ENCODE measurements at regions not wholly inside any gene's neighbourhood (a gene's known extent, or its start where the extent isn't known, plus 50 kb on each side); places are given as distances from the start of the nearest gene placed in this dataset.

DNA sequence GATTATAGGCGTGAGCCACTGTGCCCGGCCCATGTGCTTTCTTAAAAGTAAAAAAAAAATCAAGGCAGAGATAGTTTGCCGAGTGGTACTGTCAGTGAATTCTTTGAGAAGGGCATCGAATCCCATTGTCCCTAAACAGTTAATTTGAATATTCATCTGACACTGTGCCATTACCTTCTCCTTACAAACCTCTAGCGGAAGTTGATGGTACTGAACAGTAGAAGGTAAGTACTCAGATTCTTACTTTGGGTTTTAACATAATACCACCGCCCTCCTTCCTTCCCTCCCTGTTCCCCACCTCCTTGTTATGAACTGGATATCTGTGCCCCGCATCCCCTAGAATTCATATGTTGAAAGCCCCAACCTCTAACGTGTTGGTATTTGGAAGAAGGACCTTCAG is 58.2 kb upstream of the CLMP start:
- Histone ChIP-seq H3K9me3 (ENCODE audit: insufficient read depth, low read depth, low read length) (no peaks in the 10 kb centered on the region), H3K4me1 (ENCODE audit: insufficient read depth, low read length) (peaks cover 3% of the 10 kb centered on the region), H3K36me3 (ENCODE audit: insufficient read depth, low read length) (no peaks in the 10 kb centered on the region), H3K79me2 (ENCODE audit: insufficient read depth, low read length) (no peaks in the 10 kb centered on the region), H3K4me3 (ENCODE audit: insufficient read depth, low read depth, low read length) (no peak overlapping the region), H3K27ac (ENCODE audit: low read depth, low read length) (no peak overlapping the region), H3K4me2 (ENCODE audit: low read length) (no peak overlapping the region), H3K9ac (ENCODE audit: low read length) (no peak overlapping the region), H2AFZ (ENCODE audit: low read depth, low read length) (no peak overlapping the region), H4K20me1 (ENCODE audit: insufficient read depth, low read length) (no peaks in the 10 kb centered on the region), H3K27me3 (ENCODE audit: insufficient read depth, low read length) (no peaks in the 10 kb centered on the region)
- DNase-seq (ENCODE audit: low read depth) (no peak), FAIRE-seq (no peak)
- no peaks in the 10 kb centered on the region for H3K36me3 Mint-ChIP-seq (ENCODE audit: low read depth, unreplicated experiment)
- no peak for TF ChIP-seq EZH2 (IDR thresholded peaks at IDR 0.05; ENCODE audit: insufficient read depth, low read length)
- TF ChIP-seq, protein P1, sequence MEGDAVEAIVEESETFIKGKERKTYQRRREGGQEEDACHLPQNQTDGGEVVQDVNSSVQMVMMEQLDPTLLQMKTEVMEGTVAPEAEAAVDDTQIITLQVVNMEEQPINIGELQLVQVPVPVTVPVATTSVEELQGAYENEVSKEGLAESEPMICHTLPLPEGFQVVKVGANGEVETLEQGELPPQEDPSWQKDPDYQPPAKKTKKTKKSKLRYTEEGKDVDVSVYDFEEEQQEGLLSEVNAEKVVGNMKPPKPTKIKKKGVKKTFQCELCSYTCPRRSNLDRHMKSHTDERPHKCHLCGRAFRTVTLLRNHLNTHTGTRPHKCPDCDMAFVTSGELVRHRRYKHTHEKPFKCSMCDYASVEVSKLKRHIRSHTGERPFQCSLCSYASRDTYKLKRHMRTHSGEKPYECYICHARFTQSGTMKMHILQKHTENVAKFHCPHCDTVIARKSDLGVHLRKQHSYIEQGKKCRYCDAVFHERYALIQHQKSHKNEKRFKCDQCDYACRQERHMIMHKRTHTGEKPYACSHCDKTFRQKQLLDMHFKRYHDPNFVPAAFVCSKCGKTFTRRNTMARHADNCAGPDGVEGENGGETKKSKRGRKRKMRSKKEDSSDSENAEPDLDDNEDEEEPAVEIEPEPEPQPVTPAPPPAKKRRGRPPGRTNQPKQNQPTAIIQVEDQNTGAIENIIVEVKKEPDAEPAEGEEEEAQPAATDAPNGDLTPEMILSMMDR (IDR thresholded peaks at IDR 0.05; ENCODE audit: insufficient read depth, low read depth, low read length): no peak
- peaks cover 8% of the 10 kb centered on the region for H3K27me3 Mint-ChIP-seq (ENCODE audit: low read depth, unreplicated experiment)
- no peak overlapping the region for H3K4me3 Mint-ChIP-seq (ENCODE audit: unreplicated experiment)
- H3K27ac Mint-ChIP-seq (ENCODE audit: unreplicated experiment): no peak overlapping the region
- peaks cover 20% of the 10 kb centered on the region for H3K4me1 Mint-ChIP-seq (ENCODE audit: low read depth, unreplicated experiment)
- peaks cover 4% of the 10 kb centered on the region for H3K9me3 Mint-ChIP-seq (ENCODE audit: unreplicated experiment)

- Histone ChIP-seq H3K4me3 (ENCODE audit: insufficient read depth, low read depth, low read length) (no peak overlapping the region), H3K4me1 (ENCODE audit: insufficient read depth, low read length) (peaks cover 3% of the 10 kb centered on the region), H2AFZ (ENCODE audit: low read depth, low read length) (no peak overlapping the region), H3K9me3 (ENCODE audit: insufficient read depth, low read depth, low read length) (no peaks in the 10 kb centered on the region), H3K4me2 (ENCODE audit: low read length) (no peak overlapping the region), H3K36me3 (ENCODE audit: insufficient read depth, low read length) (no peaks in the 10 kb centered on the region), H3K9ac (ENCODE audit: low read length) (no peak overlapping the region), H4K20me1 (ENCODE audit: insufficient read depth, low read length) (no peaks in the 10 kb centered on the region), H3K27ac (ENCODE audit: low read depth, low read length) (no peak overlapping the region), H3K79me2 (ENCODE audit: insufficient read depth, low read length) (no peaks in the 10 kb centered on the region), H3K27me3 (ENCODE audit: insufficient read depth, low read length) (no peaks in the 10 kb centered on the region)
- Mint-ChIP-seq H3K4me3 (ENCODE audit: unreplicated experiment) (no peak overlapping the region), H3K27ac (ENCODE audit: unreplicated experiment) (no peak overlapping the region), H3K4me1 (ENCODE audit: low read depth, unreplicated experiment) (peaks cover 20% of the 10 kb centered on the region), H3K36me3 (ENCODE audit: low read depth, unreplicated experiment) (no peaks in the 10 kb centered on the region), H3K9me3 (ENCODE audit: unreplicated experiment) (peaks cover 2% of the 10 kb centered on the region), H3K27me3 (ENCODE audit: low read depth, unreplicated experiment) (peaks cover 8% of the 10 kb centered on the region)
- peak; percentile 22 for DNase-seq (ENCODE audit: low read depth)
- no peak for TF ChIP-seq EZH2 (IDR thresholded peaks at IDR 0.05; ENCODE audit: insufficient read depth, low read length)
- TF ChIP-seq, protein P1 (IDR thresholded peaks at IDR 0.05; ENCODE audit: insufficient read depth, low read depth, low read length): no peak
- FAIRE-seq: no peak
Measured at GRCh38 chr11:123251657-123252344, 56.8 kb upstream of the CLMP start.

GRCh38 chr11:123250892-123251656 is 56.0 kb upstream of the CLMP start:
- Histone ChIP-seq H3K27me3 (ENCODE audit: insufficient read depth, low read length) (no peaks in the 10 kb centered on the region), H3K4me1 (ENCODE audit: insufficient read depth, low read length) (peaks cover 3% of the 10 kb centered on the region), H2AFZ (ENCODE audit: low read depth, low read length) (no peak overlapping the region), H3K79me2 (ENCODE audit: insufficient read depth, low read length) (no peaks in the 10 kb centered on the region), H3K9me3 (ENCODE audit: insufficient read depth, low read depth, low read length) (no peaks in the 10 kb centered on the region), H3K36me3 (ENCODE audit: insufficient read depth, low read length) (no peaks in the 10 kb centered on the region), H4K20me1 (ENCODE audit: insufficient read depth, low read length) (no peaks in the 10 kb centered on the region), H3K27ac (ENCODE audit: low read depth, low read length) (no peak overlapping the region), H3K4me2 (ENCODE audit: low read length) (no peak overlapping the region), H3K4me3 (ENCODE audit: insufficient read depth, low read depth, low read length) (no peak overlapping the region), H3K9ac (ENCODE audit: low read length) (no peak overlapping the region)
- H3K4me1 Mint-ChIP-seq (ENCODE audit: low read depth, unreplicated experiment): peaks cover 20% of the 10 kb centered on the region
- peak overlapping the region; percentile 59 for H3K27ac Mint-ChIP-seq (ENCODE audit: unreplicated experiment)
- DNase-seq (ENCODE audit: low read depth) (no peak), FAIRE-seq (no peak)
- H3K36me3 Mint-ChIP-seq (ENCODE audit: low read depth, unreplicated experiment): no peaks in the 10 kb centered on the region
- TF ChIP-seq EZH2 (IDR thresholded peaks at IDR 0.05; ENCODE audit: insufficient read depth, low read length): no peak
- TF ChIP-seq, protein P1 (IDR thresholded peaks at IDR 0.05; ENCODE audit: insufficient read depth, low read depth, low read length): no peak
- H3K9me3 Mint-ChIP-seq (ENCODE audit: unreplicated experiment): peaks cover 2% of the 10 kb centered on the region
- H3K27me3 Mint-ChIP-seq (ENCODE audit: low read depth, unreplicated experiment): peaks cover 4% of the 10 kb centered on the region
- H3K4me3 Mint-ChIP-seq (ENCODE audit: unreplicated experiment): no peak overlapping the region

Measured in astrocyte (in vitro differentiated cells and primary cell).